Left kidney (tissue), 1 donor: ENCODE measurements at regions not wholly inside any gene's neighbourhood (a gene's known extent, or its start where the extent isn't known, plus 50 kb on each side); places are given as distances from the start of the nearest gene placed in this dataset.
"Not testable (repeated sequence)": the region's sequence is repeated elsewhere in the genome, so short reads cannot be mapped to it uniquely, and the experiment has no call there.

Experiments used
- DNase-seq: peaks from one replicate; pipeline ENCODE4 v3.0.0-alpha.2; 2013

DNA sequence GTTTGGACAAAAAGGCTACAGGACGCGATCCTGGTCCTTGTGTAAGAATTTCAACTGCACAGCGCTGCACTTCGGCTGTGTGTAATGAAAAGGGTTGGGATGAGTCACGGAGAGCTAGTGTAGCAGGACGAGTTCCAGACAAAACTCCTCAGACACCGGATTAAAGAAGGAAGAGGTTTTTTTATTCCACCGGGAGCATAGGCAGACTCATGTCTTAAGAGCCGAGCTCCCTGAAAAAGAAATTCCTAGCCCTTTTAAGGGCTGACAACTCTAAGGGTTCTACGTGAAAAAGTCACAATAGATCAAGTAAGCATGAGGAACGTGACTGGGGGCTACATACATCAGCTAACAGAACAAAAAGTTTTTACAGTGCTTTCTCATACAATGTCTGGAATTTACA, 54.8 kb upstream of the FAM90A1 start:
- not testable (repeated sequence) for DNase-seq

- peak; percentile 1 for DNase-seq
Measured at GRCh38 chr12:8285681-8286080, 58.3 kb upstream of the FAM90A1 start.

GRCh38 chr12:8291764-8292163, 64.3 kb upstream of the FAM90A1 start:
- not testable (repeated sequence) for DNase-seq

- not testable (repeated sequence) for DNase-seq
Measured at GRCh38 chr12:8294662-8295061, 67.2 kb upstream of the FAM90A1 start.

DNA sequence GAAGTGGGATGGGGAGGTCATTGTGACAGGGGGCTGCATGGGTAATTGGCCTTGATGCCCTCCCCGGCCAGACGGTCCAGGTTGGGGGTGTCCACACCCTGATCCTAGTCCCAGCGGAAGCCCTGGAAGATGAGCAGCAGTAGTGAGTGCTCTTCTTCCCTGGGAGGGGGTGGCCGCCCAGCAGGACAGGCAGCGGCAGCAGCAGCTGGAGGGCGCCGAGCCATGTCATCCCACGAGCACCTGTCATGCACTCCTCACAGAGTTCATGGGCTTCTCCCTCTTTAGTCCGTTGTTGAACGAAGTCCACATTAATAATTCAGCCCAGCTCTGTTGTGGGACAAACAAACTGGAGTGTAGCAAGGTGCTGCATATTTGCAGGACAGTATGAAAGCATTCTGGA, 81.2 kb upstream of the FAM90A1 start:
- DNase-seq, result not testable (repeated sequence)

GRCh38 chr12:8315997-8316396, 88.6 kb upstream of the FAM90A1 start:
- not testable (repeated sequence) for DNase-seq

GRCh38 chr12:8317675-8318074, 90.3 kb upstream of the FAM90A1 start:
- not testable (repeated sequence) for DNase-seq

- peak; percentile 28 for DNase-seq
Measured at GRCh38 chr12:8320251-8320730, 92.9 kb upstream of the FAM90A1 start.

- DNase-seq, result not testable (repeated sequence)
Measured at GRCh38 chr12:8320791-8321370, 93.5 kb upstream of the FAM90A1 start.

- not testable (repeated sequence) for DNase-seq
Measured at GRCh38 chr12:8325145-8325839, 97.9 kb upstream of the FAM90A1 start.

- DNase-seq, result not testable (repeated sequence)
Measured at GRCh38 chr12:8328835-8329234, 101.4 kb upstream of the FAM90A1 start.

- DNase-seq, result not testable (repeated sequence)
Measured at GRCh38 chr12:8332373-8332772, 105.0 kb upstream of the FAM90A1 start.

GRCh38 chr12:8351073-8351472, 104.7 kb upstream of the CLEC6A start:
- DNase-seq, result not testable (repeated sequence)

GRCh38 chr12:8354741-8355140, 101.0 kb upstream of the CLEC6A start:
- not testable (repeated sequence) for DNase-seq

DNA sequence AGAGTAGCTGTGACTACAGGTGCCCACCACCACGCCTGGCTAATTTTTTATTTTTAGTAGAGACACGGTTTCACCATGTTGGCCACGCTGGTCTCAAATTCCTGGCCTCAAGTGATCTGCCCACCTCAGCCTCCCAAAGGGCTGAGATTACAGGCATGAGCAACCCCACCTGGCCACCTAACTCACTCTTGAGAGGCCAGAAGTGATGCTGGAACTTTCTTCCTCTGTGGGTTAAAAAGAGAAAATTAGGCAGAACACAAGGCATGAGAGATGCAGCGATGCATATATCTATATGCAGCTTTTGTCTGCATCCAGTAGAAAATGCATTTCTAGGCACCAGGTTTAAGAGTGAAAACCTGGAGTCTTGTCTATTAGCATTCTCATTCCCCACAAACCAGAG, 100.2 kb upstream of the CLEC6A start:
- DNase-seq, result not testable (repeated sequence)

DNA sequence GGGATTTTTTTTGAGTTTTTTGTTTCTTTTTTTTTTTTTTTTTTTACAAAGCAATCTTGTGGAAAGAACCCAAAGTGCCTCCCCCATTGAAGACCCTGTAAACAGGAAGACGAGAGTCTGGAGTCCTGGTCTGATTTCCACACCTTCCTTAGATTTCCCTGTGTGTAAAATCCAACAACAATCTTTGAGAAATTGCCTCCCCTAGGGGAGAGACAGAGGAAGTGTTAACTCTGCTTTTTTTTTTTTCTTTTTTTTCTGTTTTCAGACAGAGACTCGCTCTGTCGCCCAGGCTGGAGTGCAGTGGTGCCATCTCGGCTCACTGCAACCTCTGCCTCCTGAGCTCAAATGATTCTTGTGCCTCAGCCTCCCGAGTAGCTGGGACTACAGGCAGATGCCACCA, 82.0 kb upstream of the CLEC6A start:
- peak; percentile 2 for DNase-seq

DNA sequence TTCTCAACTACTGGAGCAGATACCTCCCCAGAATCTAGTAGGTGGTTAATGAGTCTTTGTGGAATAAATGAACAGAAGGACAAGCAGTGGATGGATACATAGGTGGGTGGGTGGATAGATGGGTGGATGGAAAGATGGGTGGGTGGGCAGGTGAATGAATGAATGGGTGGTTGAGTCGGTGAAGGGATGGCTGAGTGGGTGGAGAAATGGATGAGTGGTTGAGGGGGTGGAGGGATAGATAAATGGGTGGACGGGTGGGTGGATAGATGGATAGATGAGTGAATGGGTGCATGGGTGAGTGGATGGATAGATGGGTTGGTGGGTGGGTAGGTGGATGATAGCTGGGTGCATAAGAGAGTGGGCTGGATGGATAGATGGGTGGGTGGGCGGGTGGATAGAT, 80.6 kb upstream of the CLEC6A start:
- DNase-seq, result not testable (repeated sequence)

DNA sequence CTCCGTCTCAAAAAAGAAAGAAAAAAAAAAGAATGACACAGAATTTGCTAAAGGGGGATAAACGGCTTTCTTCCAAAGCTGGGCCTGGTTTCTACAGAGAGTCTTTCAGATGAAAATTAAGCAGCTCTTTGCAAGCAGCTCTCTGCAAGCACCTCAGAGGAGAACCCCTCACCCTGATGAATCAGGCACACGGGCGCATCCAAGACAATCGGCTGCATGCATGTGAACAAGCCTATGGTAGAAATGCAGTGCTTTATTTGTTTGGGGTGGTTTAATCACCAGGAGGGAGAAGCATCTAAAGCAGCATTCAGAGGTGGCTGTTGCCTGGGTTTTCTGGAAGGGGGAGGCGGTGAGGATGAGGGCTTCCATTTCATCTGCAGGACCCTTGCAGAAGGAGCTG, 78.0 kb upstream of the CLEC6A start:
- not testable (repeated sequence) for DNase-seq

DNA sequence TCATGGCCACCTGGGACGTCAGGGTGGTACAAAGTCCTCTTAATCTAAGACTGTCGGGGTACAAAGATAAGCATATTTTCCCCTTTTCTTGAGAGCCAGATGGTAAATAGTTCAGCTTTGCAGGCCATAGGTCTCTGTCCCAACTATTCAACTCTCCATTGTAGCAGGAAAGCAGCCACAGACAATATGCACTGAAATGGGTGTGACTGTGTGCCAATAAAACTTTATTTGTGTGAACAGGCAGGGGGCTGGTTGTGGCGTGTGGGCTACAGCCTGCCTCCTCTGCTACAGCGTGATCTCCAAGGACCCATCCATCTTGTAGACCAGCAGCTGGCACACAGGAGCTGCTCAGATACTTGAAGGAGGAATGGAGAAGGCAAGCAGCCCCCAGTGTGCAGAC, 73.2 kb upstream of the CLEC6A start:
- DNase-seq, result not testable (repeated sequence)

- DNase-seq, result not testable (repeated sequence)
Measured at GRCh38 chr12:8384686-8385085, 71.1 kb upstream of the CLEC6A start.

DNA sequence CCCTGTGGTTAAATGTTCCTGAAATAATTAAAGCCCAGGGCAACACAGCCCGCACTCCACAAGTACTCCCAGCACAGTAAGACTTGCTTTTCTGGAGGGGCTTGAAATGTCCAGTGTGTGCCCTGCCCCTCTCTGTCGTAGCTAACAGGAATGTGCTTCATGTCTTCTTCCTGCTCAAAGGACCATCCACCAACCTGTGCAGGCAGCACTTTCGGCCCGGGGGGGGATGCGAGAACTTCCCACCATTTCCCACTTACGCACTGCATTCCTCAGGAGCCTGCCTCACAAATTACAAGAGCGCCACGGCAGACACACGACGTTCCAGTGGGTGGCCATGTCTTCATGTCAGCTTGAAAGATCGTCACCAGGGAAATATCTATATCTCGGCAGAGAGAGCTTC, 70.3 kb upstream of the CLEC6A start:
- not testable (repeated sequence) for DNase-seq

DNA sequence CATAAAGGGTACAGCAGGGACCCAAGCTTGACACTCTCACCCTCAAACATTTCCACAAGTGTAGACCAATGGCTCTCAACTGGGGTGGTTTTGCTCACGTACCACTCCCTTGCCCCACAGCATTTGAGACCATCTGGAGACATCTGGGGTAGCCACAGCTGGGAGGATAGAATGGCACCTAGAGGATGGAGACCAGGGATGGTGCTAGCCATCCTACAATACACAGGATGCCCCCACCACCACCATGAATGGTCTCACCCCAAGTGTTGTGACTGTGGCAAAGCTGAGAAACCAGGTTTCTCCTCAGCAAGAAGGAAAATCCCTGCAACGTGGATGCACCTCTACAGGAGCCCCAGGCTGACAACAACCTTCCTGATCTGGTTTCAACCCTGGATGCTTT, 69.1 kb upstream of the CLEC6A start:
- DNase-seq, result not testable (repeated sequence)

- DNase-seq, result not testable (repeated sequence)
Measured at GRCh38 chr12:8389296-8389695, 66.5 kb upstream of the CLEC6A start.
